WI38 (cell line): ENCODE measurements at regions not wholly inside any gene's neighbourhood (a gene's known extent, or its start where the extent isn't known, plus 50 kb on each side); places are given as distances from the start of the nearest gene placed in this dataset.
"Not testable (repeated sequence)": the region's sequence is repeated elsewhere in the genome, so short reads cannot be mapped to it uniquely, and the experiment has no call there.

ENCODE experiments used
- H3K4me3 ChIP-seq: 2 replicates; pipeline ENCODE4 v1.5.1; 2011; ENCODE audit warnings: low read depth, mild to moderate bottlenecking, control low read depth, low read length
- CTCF ChIP-seq: IDR thresholded peaks from 2 replicates; pipeline ENCODE4 v1.5.1; 2012; ENCODE audit warnings: low read depth, mild to moderate bottlenecking, control low read depth, low read length

DNA sequence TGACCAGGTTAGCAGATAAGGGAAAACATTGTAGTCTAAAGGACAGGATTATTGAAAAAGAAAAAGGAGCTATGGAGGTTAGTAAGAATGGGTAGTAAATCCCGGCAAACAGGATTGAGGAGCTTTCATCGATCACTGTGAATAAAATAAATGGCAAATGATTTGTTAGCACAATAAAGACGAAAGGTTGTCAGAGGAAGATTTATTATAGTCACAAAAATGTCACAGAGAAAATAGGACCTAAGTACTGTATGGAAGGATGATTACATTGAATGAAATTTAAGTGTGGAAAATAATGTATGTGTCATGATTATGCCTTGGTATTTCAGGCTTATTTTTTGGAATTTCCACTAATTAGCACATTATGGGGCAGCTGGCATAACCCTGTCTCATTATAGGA, 519.2 kb upstream of the SLITRK6 start:
- H3K4me3 ChIP-seq, result no peak overlapping the region
- TF ChIP-seq CTCF, result no peak

- H3K4me3 ChIP-seq, result no peak overlapping the region
- no peak for TF ChIP-seq CTCF
These were observed 525.0 kb upstream of the SLITRK6 start for GRCh38 chr13:86324191-86324590.

GRCh38 chr13:86355301-86355700, 556.1 kb upstream of the SLITRK6 start:
- TF ChIP-seq CTCF, result no peak
- H3K4me3 ChIP-seq, result no peak overlapping the region

GRCh38 chr13:86357106-86357505, 557.9 kb upstream of the SLITRK6 start:
- H3K4me3 ChIP-seq, result no peak overlapping the region
- TF ChIP-seq CTCF, result no peak

DNA sequence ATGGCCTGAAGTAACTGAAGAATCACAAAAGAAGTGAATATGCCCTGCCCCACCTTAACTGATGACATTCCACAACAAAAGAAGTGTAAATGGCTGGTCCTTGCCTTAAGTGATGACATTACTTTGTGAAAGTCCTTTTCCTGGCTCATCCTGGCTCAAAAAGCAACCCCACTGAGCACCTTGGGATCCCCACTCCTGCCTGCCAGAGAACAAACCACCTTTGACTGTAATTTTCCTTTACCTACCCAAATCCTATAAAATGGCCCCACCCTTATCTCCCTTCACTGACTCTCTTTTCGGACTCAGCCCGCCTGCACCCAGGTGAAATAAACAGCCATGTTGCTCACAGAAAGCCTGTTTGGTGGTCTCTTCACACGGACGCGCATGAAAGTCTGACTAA, 564.5 kb upstream of the SLITRK6 start:
- H3K4me3 ChIP-seq, result not testable (repeated sequence)

GRCh38 chr13:86368924-86369323, 569.7 kb upstream of the SLITRK6 start:
- TF ChIP-seq CTCF, result no peak
- H3K4me3 ChIP-seq, result no peak overlapping the region

DNA sequence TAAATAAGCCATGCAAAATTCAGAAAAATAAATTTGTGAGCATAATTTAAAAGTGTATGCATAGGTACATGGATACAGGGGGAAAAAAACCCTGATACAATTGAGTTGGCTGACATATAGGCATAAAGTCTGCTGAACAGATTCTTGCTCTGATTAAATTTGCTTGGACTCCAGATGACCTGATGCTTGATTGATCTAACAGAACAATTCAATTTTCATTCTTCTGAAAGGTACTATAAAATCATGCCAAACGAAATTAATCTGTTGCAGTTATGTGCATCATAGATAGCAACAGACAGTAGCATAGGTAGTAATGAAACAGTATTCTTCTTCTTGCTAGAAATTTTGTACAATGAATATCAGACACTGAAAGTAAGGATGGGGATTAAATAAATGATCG, 578.2 kb upstream of the SLITRK6 start:
- H3K4me3 ChIP-seq, result no peak overlapping the region
- TF ChIP-seq CTCF, result no peak

DNA sequence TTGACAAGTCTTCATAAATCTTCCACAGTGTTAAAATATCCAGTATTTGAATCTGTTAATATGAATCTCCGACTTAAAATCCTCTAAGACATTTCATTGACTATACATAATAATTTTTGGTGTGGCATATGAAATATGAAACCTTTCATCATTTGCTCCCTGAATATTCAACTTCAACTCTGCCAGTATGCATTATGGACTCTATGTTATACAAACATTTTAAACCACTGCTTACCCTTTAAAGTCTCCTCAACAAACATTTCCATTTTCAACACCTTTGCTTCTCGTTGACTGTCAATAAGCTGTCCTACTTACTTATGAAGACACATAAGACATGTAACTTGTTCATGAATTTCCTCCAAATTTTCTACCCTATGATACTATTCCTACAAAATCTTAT, 579.4 kb upstream of the SLITRK6 start:
- H3K4me3 ChIP-seq, result no peak overlapping the region
- no peak for TF ChIP-seq CTCF
